ENCODE measurements at regions not wholly inside any gene's neighbourhood (a gene's known extent, or its start where the extent isn't known, plus 50 kb on each side); places are given as distances from the start of the nearest gene placed in this dataset.

DNA sequence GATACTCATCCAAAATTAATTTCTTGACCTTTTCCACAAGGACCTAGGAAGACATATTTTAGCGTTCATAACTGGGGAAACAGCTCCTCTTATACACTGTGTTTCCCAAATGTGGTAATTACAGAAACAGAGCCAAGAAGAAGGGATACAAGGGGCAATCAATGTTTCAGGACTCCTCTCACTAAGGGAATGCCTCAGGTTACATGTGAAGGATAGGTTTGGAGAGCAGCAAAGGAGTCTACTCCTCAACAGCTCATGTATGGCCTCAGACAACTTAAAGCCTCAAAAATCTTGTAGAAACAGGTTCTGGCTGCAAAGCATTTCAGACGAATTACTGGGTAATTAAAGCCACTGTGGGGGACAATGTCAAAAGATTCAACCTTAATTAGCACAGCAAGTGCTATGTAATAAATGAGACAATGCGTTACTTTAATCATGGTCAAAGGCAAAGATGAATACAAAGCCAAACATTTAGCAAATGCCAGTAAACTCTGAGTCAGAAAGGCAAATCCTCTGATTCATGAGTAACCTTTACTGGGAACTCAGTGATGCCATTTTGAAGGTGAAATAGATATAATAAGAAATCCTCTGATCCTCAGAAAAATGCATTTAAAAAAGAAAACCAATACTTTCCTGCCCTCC, 1111.2 kb downstream of the TUSC7 start:
- WGBS, 2 donors (ENCODE audit: low coverage in 1 of 2): 57 to 63% methylated on average over 3 of the region's 3 CpGs
- no peak for ATAC-seq

GRCh38 chr3:117822416-117822815, 1112.8 kb downstream of the TUSC7 start:
- Histone ChIP-seq H3K4me3 (no peak overlapping the region), H3K27ac (no peak overlapping the region), H3K9me3 (no peaks in the 10 kb centered on the region), H3K4me1 (no peaks in the 10 kb centered on the region), H3K27me3 (no peaks in the 10 kb centered on the region), H3K36me3 (no peaks in the 10 kb centered on the region)
- WGBS, 2 donors (ENCODE audit: low coverage in 1 of 2): 95 to 96% methylated on average over 1 of the region's 1 CpG
- no peak for ATAC-seq
- no peak for TF ChIP-seq EP300 (IDR thresholded peaks at IDR 0.05)
- TF ChIP-seq POLR2A (IDR thresholded peaks at IDR 0.05): no peak
- TF ChIP-seq, protein P1, sequence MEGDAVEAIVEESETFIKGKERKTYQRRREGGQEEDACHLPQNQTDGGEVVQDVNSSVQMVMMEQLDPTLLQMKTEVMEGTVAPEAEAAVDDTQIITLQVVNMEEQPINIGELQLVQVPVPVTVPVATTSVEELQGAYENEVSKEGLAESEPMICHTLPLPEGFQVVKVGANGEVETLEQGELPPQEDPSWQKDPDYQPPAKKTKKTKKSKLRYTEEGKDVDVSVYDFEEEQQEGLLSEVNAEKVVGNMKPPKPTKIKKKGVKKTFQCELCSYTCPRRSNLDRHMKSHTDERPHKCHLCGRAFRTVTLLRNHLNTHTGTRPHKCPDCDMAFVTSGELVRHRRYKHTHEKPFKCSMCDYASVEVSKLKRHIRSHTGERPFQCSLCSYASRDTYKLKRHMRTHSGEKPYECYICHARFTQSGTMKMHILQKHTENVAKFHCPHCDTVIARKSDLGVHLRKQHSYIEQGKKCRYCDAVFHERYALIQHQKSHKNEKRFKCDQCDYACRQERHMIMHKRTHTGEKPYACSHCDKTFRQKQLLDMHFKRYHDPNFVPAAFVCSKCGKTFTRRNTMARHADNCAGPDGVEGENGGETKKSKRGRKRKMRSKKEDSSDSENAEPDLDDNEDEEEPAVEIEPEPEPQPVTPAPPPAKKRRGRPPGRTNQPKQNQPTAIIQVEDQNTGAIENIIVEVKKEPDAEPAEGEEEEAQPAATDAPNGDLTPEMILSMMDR (IDR thresholded peaks at IDR 0.05): no peak
- TF ChIP-seq POLR2AphosphoS5 (IDR thresholded peaks at IDR 0.05): no peak

More for the DNA sequence above, 1111.2 kb downstream of the TUSC7 start:
- Histone ChIP-seq H3K4me3 (no peak overlapping the region), H3K36me3 (no peaks in the 10 kb centered on the region), H3K27me3 (no peaks in the 10 kb centered on the region), H3K9me3 (no peaks in the 10 kb centered on the region), H3K4me1 (no peaks in the 10 kb centered on the region), H3K27ac (no peak overlapping the region)
- no peak for TF ChIP-seq POLR2A (IDR thresholded peaks at IDR 0.05)
- no peak for TF ChIP-seq POLR2AphosphoS5 (IDR thresholded peaks at IDR 0.05)
- no peak for TF ChIP-seq EP300 (IDR thresholded peaks at IDR 0.05)
- TF ChIP-seq, protein P1 (IDR thresholded peaks at IDR 0.05): no peak

- TF ChIP-seq, protein P1 (IDR thresholded peaks at IDR 0.05): no peak
- TF ChIP-seq POLR2AphosphoS5 (IDR thresholded peaks at IDR 0.05): no peak
- H3K4me3 ChIP-seq: no peak overlapping the region
- no peaks in the 10 kb centered on the region for H3K36me3 ChIP-seq
- no peaks in the 10 kb centered on the region for H3K9me3 ChIP-seq
- ATAC-seq: no peak
- WGBS, 2 donors (ENCODE audit: low coverage in 1 of 2): 36 to 56% methylated on average over 1 of the region's 1 CpG
- H3K4me1 ChIP-seq: no peaks in the 10 kb centered on the region
- H3K27ac ChIP-seq: no peak overlapping the region
- no peaks in the 10 kb centered on the region for H3K27me3 ChIP-seq
Measured at GRCh38 chr3:117836296-117836695, 1126.7 kb downstream of the TUSC7 start.

- H3K27ac ChIP-seq: no peak overlapping the region
- H3K9me3 ChIP-seq: no peaks in the 10 kb centered on the region
- no peak overlapping the region for H3K4me3 ChIP-seq
- no peak for ATAC-seq
- no peaks in the 10 kb centered on the region for H3K36me3 ChIP-seq
- no peaks in the 10 kb centered on the region for H3K4me1 ChIP-seq
- H3K27me3 ChIP-seq: no peaks in the 10 kb centered on the region
- no peak for TF ChIP-seq POLR2AphosphoS5 (IDR thresholded peaks at IDR 0.05)
- TF ChIP-seq, protein P1 (IDR thresholded peaks at IDR 0.05): no peak
- WGBS, 2 donors (ENCODE audit: low coverage in 1 of 2): 44 to 70% methylated on average over 1 of the region's 1 CpG
Measured at GRCh38 chr3:117837391-117837790, 1127.8 kb downstream of the TUSC7 start.

GRCh38 chr3:117842086-117842485, 1132.5 kb downstream of the TUSC7 start:
- no peaks in the 10 kb centered on the region for H3K9me3 ChIP-seq
- no peak for ATAC-seq
- H3K27me3 ChIP-seq: no peaks in the 10 kb centered on the region
- 50 to 78% methylated on average over 1 of the region's 1 CpG for WGBS, 2 donors (ENCODE audit: low coverage in 1 of 2)
- H3K4me3 ChIP-seq: no peak overlapping the region
- no peak overlapping the region for H3K27ac ChIP-seq
- TF ChIP-seq POLR2AphosphoS5 (IDR thresholded peaks at IDR 0.05): no peak
- TF ChIP-seq POLR2A (IDR thresholded peaks at IDR 0.05): no peak
- TF ChIP-seq, protein P1 (IDR thresholded peaks at IDR 0.05): no peak
- TF ChIP-seq EP300 (IDR thresholded peaks at IDR 0.05): no peak
- no peaks in the 10 kb centered on the region for H3K36me3 ChIP-seq
- no peaks in the 10 kb centered on the region for H3K4me1 ChIP-seq
